ENCODE measurements at regions not wholly inside any gene's neighbourhood (a gene's known extent, or its start where the extent isn't known, plus 50 kb on each side); places are given as distances from the start of the nearest gene placed in this dataset.

DNA sequence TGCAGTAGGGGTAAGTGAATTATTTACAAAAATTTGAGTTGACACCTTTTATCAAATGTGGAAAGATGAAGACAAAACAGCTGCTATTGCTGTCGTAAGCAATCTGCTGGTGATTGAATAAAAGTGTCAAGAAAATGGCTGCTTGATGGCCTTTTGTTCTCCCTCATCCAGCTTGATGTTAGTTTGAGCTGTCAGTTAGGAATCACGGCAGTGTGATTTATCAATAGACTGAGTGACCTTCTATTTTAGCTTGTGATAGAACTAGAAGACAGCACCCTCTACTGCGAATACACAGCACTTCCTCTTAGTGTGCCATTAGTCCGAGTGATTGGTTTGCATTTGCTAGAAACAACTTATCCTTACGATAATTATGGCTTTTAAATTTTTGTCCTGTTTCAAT, 76.3 kb downstream of the MZT1 start:
- TF ChIP-seq, protein P1, sequence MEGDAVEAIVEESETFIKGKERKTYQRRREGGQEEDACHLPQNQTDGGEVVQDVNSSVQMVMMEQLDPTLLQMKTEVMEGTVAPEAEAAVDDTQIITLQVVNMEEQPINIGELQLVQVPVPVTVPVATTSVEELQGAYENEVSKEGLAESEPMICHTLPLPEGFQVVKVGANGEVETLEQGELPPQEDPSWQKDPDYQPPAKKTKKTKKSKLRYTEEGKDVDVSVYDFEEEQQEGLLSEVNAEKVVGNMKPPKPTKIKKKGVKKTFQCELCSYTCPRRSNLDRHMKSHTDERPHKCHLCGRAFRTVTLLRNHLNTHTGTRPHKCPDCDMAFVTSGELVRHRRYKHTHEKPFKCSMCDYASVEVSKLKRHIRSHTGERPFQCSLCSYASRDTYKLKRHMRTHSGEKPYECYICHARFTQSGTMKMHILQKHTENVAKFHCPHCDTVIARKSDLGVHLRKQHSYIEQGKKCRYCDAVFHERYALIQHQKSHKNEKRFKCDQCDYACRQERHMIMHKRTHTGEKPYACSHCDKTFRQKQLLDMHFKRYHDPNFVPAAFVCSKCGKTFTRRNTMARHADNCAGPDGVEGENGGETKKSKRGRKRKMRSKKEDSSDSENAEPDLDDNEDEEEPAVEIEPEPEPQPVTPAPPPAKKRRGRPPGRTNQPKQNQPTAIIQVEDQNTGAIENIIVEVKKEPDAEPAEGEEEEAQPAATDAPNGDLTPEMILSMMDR (IDR thresholded peaks at IDR 0.05), result no peak
- TF ChIP-seq EP300 (IDR thresholded peaks at IDR 0.05) (no peak), POLR2AphosphoS5 (IDR thresholded peaks at IDR 0.05) (no peak), POLR2A (IDR thresholded peaks at IDR 0.05) (no peak)

Measured in sigmoid colon (tissue), 4 donors.